ENCODE measurements at regions not wholly inside any gene's neighbourhood (a gene's known extent, or its start where the extent isn't known, plus 50 kb on each side); places are given as distances from the start of the nearest gene placed in this dataset.

GRCh38 chr6:169880516-169880915, 129.1 kb downstream of the ERMARD start:
- intact Hi-C loops (cut with DNase I, micrococcal nuclease), result no loop called here
- no peak for ATAC-seq
- no peak for DNase-seq

GRCh38 chr6:169869301-169869700, 117.9 kb downstream of the ERMARD start:
- ATAC-seq (no peak), DNase-seq (no peak)
- intact Hi-C loops (cut with DNase I, micrococcal nuclease), result no loop called here

GRCh38 chr6:169868458-169868857, 117.0 kb downstream of the ERMARD start:
- intact Hi-C loops (cut with DNase I, micrococcal nuclease), result no loop called here
- ATAC-seq, result peak; percentile 37
- DNase-seq, result peak; percentile 46 to 54

DNA sequence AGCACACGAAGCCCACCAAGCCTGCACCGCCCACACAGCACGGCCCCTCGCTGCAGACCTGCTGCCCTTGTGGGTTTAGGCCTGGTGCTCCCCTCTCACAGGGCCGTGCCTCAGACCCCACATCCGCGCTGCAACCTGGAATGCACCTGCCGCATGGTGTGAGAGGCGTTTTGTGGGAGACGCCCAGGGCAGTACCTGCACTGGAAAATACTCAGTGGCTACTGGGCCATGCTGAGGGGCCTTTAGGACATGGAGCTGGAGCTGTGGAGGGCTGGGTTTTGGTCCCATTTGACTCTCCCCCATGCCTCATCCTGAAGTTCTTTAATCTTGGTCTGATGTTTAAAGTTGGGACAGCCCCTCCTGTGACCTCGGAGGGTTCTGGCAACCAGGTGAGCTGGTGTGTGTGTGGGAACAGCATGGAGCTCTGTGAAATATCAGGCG, 116.3 kb downstream of the ERMARD start:
- DNase-seq (no peak), ATAC-seq (no peak)
- intact Hi-C loops (cut with DNase I, micrococcal nuclease), result no loop called here

GRCh38 chr6:169866668-169867521, 115.5 kb downstream of the ERMARD start:
- DNase-seq (no peak), ATAC-seq (no peak)
- intact Hi-C loops (cut with DNase I, micrococcal nuclease), result no loop called here

- DNase-seq (no peak), ATAC-seq (no peak)
- intact Hi-C loops (cut with DNase I, micrococcal nuclease), result no loop called here
These were observed 114.7 kb downstream of the ERMARD start for GRCh38 chr6:169866140-169866534.

- no peak for DNase-seq
- ATAC-seq, result no peak
- intact Hi-C loops (cut with DNase I, micrococcal nuclease), result no loop called here
These were observed 114.1 kb downstream of the ERMARD start for GRCh38 chr6:169865346-169866139.

- DNase-seq, result peak; percentile 45 to 66
- intact Hi-C loops (cut with DNase I, micrococcal nuclease), result no loop called here
- peak; percentile 65 for ATAC-seq
These were observed 113.0 kb downstream of the ERMARD start for GRCh38 chr6:169864148-169865020.

DNA sequence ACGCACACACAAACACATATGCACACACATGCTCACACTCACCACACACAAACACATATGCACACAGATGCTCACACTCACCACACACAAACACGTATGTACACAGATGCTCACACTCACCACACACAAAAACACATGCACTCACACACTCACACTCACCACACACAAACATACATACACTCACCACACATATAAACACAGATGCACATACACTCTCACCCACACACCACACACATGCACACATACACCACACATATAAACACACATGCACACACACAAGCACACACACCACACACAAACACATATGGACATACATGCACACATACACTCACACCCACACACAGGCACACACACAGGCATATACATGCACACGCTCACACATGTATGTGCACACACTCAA, 112.3 kb downstream of the ERMARD start:
- DNase-seq, result no peak
- no peak for ATAC-seq
- intact Hi-C loops (cut with DNase I, micrococcal nuclease), result no loop called here

GRCh38 chr6:169862892-169863525, 111.6 kb downstream of the ERMARD start:
- ATAC-seq, result no peak
- DNase-seq, result no peak
- intact Hi-C loops (cut with DNase I, micrococcal nuclease), result no loop called here

DNA sequence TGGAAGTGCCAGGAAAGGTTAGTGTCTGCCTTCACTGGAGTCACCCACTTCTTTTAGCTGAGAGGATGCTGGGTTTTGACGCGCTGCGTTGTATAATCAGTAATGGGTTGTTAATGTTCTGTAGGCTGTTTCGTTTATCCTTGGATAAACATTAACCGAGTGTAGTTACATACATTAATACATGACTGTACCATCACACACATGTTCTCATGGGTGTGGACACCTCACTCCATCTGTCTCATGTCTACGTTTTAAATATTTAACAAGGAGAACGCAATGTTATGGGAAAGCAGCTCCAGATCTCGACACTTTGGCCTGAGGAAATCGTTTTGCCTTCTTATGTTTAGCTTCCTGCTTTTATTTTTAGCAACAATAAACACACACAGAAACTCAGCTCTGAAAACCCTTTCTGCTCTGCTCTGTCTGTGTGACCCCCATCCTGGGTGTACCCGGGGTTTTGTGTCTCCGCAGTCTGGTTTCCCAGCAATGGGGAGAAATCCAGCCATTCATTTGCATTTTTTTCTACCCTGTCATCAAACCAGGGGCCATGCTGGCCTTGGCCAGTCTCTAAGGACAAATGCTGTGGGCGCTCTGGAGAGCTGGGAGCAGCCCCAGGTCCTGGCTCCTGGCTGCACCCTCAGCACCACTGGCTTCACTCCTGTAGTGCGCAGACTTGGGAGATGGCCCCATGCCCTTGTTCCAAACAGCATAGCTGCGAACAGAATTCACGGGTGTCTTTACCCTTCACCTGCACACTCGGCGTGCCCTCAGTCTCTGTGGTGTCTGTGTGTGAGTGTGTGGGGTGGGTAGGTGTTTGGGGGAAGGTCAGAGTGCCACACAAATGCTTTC, 110.8 kb downstream of the ERMARD start:
- no peak for DNase-seq
- ATAC-seq, result peak; percentile 28
- intact Hi-C loops (cut with DNase I, micrococcal nuclease), result no loop called here

DNA sequence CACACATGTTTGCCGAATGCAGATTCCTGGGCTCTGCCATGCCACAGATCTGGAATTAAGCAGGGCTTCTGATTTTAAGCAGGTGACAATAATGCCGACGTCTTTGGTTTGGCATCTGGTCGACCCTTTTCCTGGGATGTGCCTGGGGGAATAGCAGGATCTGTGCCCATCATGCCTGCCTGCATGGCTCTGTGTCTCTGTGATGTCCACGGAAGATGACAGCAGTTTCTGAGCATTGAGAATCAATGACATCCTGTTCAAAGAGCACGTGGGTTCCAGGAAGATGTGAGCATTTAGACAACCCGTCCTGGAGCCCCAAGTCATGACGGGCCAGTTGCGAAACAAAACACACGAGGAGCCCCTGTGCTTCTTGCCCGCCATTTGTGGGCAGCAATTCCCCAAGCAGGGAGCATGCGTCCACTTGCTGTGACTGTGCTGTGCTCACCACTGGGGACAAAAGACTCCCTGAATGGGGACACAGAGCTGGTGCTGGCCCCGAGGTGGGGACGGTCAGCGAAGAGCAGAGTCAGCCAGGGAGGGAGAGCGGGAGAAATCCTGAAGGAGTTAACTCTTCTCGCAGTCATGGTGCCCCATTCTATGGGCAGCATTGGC, 110.1 kb downstream of the ERMARD start:
- intact Hi-C loops (cut with DNase I, micrococcal nuclease), result no loop called here
- no peak for ATAC-seq
- DNase-seq, result no peak

DNA sequence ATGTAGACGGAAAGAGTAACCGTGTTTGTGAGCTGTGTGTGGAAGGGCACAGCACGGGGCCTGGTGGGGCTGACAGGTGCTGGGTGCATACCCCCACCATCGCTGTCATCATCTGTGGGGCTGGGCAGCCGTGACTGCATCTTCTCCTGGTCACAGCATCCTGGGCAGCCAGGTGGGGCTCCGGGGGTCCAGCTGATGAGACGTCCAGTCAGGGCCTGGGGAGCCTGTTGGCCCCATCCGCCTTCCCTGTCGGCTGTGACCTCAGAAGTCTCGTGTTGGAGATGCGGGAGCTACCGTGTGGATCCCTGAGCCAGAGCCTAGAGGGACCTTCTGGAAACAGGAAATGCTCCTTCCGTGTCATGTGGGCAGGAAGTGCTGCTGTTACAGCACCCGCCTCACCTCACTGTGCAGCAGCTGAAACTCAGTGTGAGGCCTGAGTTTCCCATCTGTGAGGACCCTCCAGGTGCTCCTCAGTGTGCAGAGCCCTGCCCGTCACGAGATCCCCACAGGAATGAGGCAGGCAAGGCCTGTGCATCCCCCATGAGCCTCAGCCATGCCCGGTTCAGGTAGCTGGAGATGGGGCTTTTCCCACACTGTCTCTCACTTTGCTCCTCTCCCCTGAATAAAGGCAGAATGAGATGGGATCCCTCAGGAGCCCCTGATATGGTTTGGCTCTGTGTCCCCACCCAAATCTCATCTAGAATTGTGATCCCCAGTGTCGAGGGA, 108.7 kb downstream of the ERMARD start:
- intact Hi-C loops (cut with DNase I, micrococcal nuclease), result no loop called here
- no peak for DNase-seq
- no peak for ATAC-seq

DNA sequence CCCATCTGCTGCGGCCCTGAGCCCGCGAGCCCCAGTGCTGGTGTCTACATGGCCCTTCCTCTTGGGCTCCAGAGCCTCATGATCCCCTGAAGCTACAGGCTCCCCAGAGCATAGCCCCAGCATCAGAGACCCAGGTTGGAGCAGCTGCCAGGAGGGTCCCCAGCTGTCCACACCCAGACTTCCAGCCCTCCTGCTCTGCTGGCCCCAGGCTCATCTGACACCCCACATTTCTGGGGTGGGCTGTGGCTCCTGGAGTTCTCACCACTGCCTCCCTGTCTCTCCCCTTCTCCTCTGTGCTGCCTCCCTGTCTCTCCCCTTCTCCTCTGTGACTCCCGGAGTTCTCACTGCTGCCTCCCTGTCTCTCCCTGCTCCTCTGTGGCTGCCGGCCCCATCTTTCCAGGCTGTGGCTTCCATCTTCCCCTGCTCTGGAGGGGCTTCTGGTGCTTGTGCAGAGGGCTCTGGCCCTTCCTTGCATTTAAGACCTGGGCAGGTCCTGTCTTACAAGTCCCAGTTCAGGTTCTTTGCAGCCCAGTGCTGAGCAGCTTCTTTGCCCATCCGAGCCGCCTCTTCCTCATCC, 108.1 kb downstream of the ERMARD start:
- intact Hi-C loops (cut with DNase I, micrococcal nuclease), result no loop called here

DNA sequence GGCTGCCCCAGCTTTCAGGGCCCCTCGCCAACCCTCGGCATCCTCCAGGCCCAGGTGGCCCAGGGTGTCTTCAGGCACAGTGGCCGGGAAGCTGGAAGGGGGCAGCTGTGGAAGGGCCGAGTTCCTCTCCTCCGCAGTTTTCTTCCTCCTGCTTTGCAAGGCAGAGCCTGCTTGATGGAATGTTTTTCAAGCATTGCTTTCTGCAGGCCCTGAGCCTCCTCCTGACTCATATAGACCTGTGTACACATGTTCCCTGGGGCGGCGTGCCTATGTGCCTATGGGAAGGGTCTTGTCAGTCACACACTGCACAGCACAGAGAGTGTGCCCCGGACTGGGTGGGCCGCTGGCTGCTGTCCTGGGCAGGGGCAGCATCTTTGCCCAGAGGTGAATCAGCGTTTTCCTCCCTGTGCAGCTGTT, 107.5 kb downstream of the ERMARD start:
- ATAC-seq, result no peak

More for the DNA sequence above, 108.1 kb downstream of the ERMARD start:
- no peak for ATAC-seq
- DNase-seq, result no peak

DNA sequence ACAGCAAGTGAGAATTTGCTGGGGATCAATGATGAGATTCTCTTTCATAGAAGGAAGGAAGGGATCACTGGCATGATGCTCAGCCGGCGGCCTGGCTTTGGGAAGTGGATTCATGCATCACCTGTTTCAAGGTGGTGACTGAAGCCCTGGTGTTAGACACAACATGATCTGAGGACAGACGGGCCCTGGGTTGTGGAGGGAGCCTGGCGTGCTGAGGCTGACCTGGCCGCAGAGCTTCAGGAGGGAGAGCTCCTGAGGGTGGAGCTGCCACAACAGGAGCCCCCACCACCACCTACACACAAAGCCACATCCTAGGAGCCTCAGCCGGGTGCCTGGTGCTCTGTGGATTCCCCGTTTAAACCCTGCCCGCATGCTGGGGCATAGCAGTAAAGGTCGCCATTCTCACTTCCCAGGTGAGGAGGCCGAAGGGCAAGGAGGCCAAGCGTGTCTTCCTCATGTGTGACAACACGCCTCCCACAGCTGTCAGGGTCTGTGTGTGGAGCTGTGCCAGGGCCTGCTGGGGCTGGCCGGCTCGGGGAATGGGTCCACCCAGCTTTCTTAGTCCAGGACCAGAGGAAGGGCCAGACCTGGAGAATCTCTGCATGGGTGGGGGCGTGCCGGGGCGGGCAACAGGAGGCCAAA, 107.0 kb downstream of the ERMARD start:
- intact Hi-C loops (cut with DNase I, micrococcal nuclease), result no loop called here
- DNase-seq, result no peak
- ATAC-seq, result no peak

More for the DNA sequence above, 107.5 kb downstream of the ERMARD start:
- no peak for DNase-seq
- intact Hi-C loops (cut with DNase I, micrococcal nuclease), result no loop called here
